ENCODE measurements at regions not wholly inside any gene's neighbourhood (a gene's known extent, or its start where the extent isn't known, plus 50 kb on each side); places are given as distances from the start of the nearest gene placed in this dataset.
"Not testable (repeated sequence)": the region's sequence is repeated elsewhere in the genome, so short reads cannot be mapped to it uniquely, and the experiment has no call there.

- H3K27ac Mint-ChIP-seq: no peak overlapping the region
- no peaks in the 10 kb centered on the region for H3K9me3 Mint-ChIP-seq
- peaks cover 5% of the 10 kb centered on the region for H3K27me3 Mint-ChIP-seq
- H3K36me3 Mint-ChIP-seq: no peaks in the 10 kb centered on the region
- DNase-seq (ENCODE audit: low spot score in 2 of 2): no peak
- H3K4me1 Mint-ChIP-seq: peaks cover 3% of the 10 kb centered on the region
- no peak overlapping the region for H3K4me3 Mint-ChIP-seq
- no peak for ATAC-seq (ENCODE audit: low read depth)
Observed at GRCh38 chr20:48146877-48147276, 361.6 kb upstream of the SULF2 start.

- Mint-ChIP-seq H3K9me3 (peaks cover 5% of the 10 kb centered on the region), H3K27ac (no peak overlapping the region), H3K4me3 (no peak overlapping the region), H3K36me3 (peaks cover 4% of the 10 kb centered on the region), H3K4me1 (peaks cover 3% of the 10 kb centered on the region), H3K27me3 (peaks cover 3% of the 10 kb centered on the region)
- DNase-seq (ENCODE audit: low spot score in 2 of 2) (no peak), ATAC-seq (ENCODE audit: low read depth) (no peak)
Observed at GRCh38 chr20:48146308-48146707, 361.0 kb upstream of the SULF2 start.

GRCh38 chr20:48143435-48144081, 358.3 kb upstream of the SULF2 start:
- Mint-ChIP-seq H3K27me3 (peaks cover 10% of the 10 kb centered on the region), H3K36me3 (peaks cover 4% of the 10 kb centered on the region), H3K4me1 (no peaks in the 10 kb centered on the region), H3K9me3 (peaks cover 8% of the 10 kb centered on the region), H3K27ac (no peak overlapping the region), H3K4me3 (no peak overlapping the region)
- ATAC-seq (ENCODE audit: low read depth) (no peak), DNase-seq (ENCODE audit: low spot score in 2 of 2) (no peak)

- Mint-ChIP-seq H3K27ac (no peak overlapping the region), H3K4me1 (no peaks in the 10 kb centered on the region), H3K4me3 (no peak overlapping the region), H3K27me3 (peaks cover 19% of the 10 kb centered on the region), H3K9me3 (peaks cover 8% of the 10 kb centered on the region), H3K36me3 (peaks cover 4% of the 10 kb centered on the region)
- ATAC-seq (ENCODE audit: low read depth): no peak
- DNase-seq (ENCODE audit: low spot score in 2 of 2): no peak
Observed at GRCh38 chr20:48142516-48142773, 357.2 kb upstream of the SULF2 start.

- peaks cover 8% of the 10 kb centered on the region for H3K9me3 Mint-ChIP-seq
- H3K4me1 Mint-ChIP-seq: no peaks in the 10 kb centered on the region
- H3K36me3 Mint-ChIP-seq: peaks cover 4% of the 10 kb centered on the region
- peaks cover 19% of the 10 kb centered on the region for H3K27me3 Mint-ChIP-seq
- DNase-seq (ENCODE audit: low spot score in 2 of 2) (no peak), ATAC-seq (ENCODE audit: low read depth) (no peak)
- H3K27ac Mint-ChIP-seq: no peak overlapping the region
- H3K4me3 Mint-ChIP-seq: no peak overlapping the region
Observed at GRCh38 chr20:48141660-48142515, 356.6 kb upstream of the SULF2 start.

- H3K27me3 Mint-ChIP-seq: peaks cover 19% of the 10 kb centered on the region
- ATAC-seq (ENCODE audit: low read depth) (no peak), DNase-seq (ENCODE audit: low spot score in 2 of 2) (no peak)
- H3K27ac Mint-ChIP-seq: no peak overlapping the region
- H3K36me3 Mint-ChIP-seq: peaks cover 4% of the 10 kb centered on the region
- no peaks in the 10 kb centered on the region for H3K4me1 Mint-ChIP-seq
- H3K4me3 Mint-ChIP-seq: no peak overlapping the region
- H3K9me3 Mint-ChIP-seq: peaks cover 8% of the 10 kb centered on the region
Observed at GRCh38 chr20:48139262-48140041, 354.2 kb upstream of the SULF2 start.

- no peaks in the 10 kb centered on the region for H3K36me3 Mint-ChIP-seq
- ATAC-seq (ENCODE audit: low read depth) (no peak), DNase-seq (ENCODE audit: low spot score in 2 of 2) (no peak)
- no peak overlapping the region for H3K27ac Mint-ChIP-seq
- peaks cover 11% of the 10 kb centered on the region for H3K27me3 Mint-ChIP-seq
- H3K4me3 Mint-ChIP-seq: no peak overlapping the region
- no peaks in the 10 kb centered on the region for H3K4me1 Mint-ChIP-seq
- H3K9me3 Mint-ChIP-seq: peaks cover 4% of the 10 kb centered on the region
Observed at GRCh38 chr20:48132834-48133233, 347.6 kb upstream of the SULF2 start.

GRCh38 chr20:48131581-48131980, 346.3 kb upstream of the SULF2 start:
- H3K9me3 Mint-ChIP-seq: peaks cover 4% of the 10 kb centered on the region
- H3K4me1 Mint-ChIP-seq: no peaks in the 10 kb centered on the region
- H3K27me3 Mint-ChIP-seq: peaks cover 5% of the 10 kb centered on the region
- ATAC-seq (ENCODE audit: low read depth) (no peak), DNase-seq (ENCODE audit: low spot score in 2 of 2) (no peak)
- no peaks in the 10 kb centered on the region for H3K36me3 Mint-ChIP-seq
- no peak overlapping the region for H3K27ac Mint-ChIP-seq
- no peak overlapping the region for H3K4me3 Mint-ChIP-seq

- H3K27ac Mint-ChIP-seq: no peak overlapping the region
- ATAC-seq (ENCODE audit: low read depth): no peak
- H3K36me3 Mint-ChIP-seq: no peaks in the 10 kb centered on the region
- H3K27me3 Mint-ChIP-seq: peaks cover 5% of the 10 kb centered on the region
- H3K4me1 Mint-ChIP-seq: no peaks in the 10 kb centered on the region
- peaks cover 4% of the 10 kb centered on the region for H3K9me3 Mint-ChIP-seq
- no peak overlapping the region for H3K4me3 Mint-ChIP-seq
- no peak for DNase-seq (ENCODE audit: low spot score in 2 of 2)
Observed at GRCh38 chr20:48129345-48129942, 344.2 kb upstream of the SULF2 start.

- peaks cover 5% of the 10 kb centered on the region for H3K27me3 Mint-ChIP-seq
- peaks cover 4% of the 10 kb centered on the region for H3K9me3 Mint-ChIP-seq
- H3K4me3 Mint-ChIP-seq: no peak overlapping the region
- DNase-seq (ENCODE audit: low spot score in 2 of 2) (no peak), ATAC-seq (ENCODE audit: low read depth) (no peak)
- no peaks in the 10 kb centered on the region for H3K4me1 Mint-ChIP-seq
- no peak overlapping the region for H3K27ac Mint-ChIP-seq
- H3K36me3 Mint-ChIP-seq: no peaks in the 10 kb centered on the region
Observed at GRCh38 chr20:48128436-48128835, 343.2 kb upstream of the SULF2 start.

- not testable (repeated sequence) for H3K9me3 Mint-ChIP-seq; H3K36me3 Mint-ChIP-seq; H3K27ac Mint-ChIP-seq; DNase-seq (ENCODE audit: low spot score in 2 of 2); H3K4me3 Mint-ChIP-seq; H3K4me1 Mint-ChIP-seq; H3K27me3 Mint-ChIP-seq; ATAC-seq (ENCODE audit: low read depth)
Observed at GRCh38 chr20:48127964-48128363, 342.7 kb upstream of the SULF2 start.

- not testable (repeated sequence) for DNase-seq (ENCODE audit: low spot score in 2 of 2); H3K27me3 Mint-ChIP-seq; H3K4me3 Mint-ChIP-seq; H3K27ac Mint-ChIP-seq; H3K4me1 Mint-ChIP-seq; H3K9me3 Mint-ChIP-seq; ATAC-seq (ENCODE audit: low read depth); H3K36me3 Mint-ChIP-seq
Observed at GRCh38 chr20:48127133-48127532, 341.9 kb upstream of the SULF2 start.

- H3K9me3 Mint-ChIP-seq: no peaks in the 10 kb centered on the region
- H3K36me3 Mint-ChIP-seq: no peaks in the 10 kb centered on the region
Observed at GRCh38 chr20:48126227-48126740, 341.0 kb upstream of the SULF2 start.

GRCh38 chr20:48124960-48125359, 339.7 kb upstream of the SULF2 start:
- Mint-ChIP-seq H3K4me3 (no peak overlapping the region), H3K27ac (no peak overlapping the region), H3K4me1 (no peaks in the 10 kb centered on the region)

More at GRCh38 chr20:48126227-48126740, 341.0 kb upstream of the SULF2 start:
- no peak for DNase-seq (ENCODE audit: low spot score in 2 of 2)
- Mint-ChIP-seq H3K27me3 (peaks cover 9% of the 10 kb centered on the region), H3K4me3 (no peak overlapping the region), H3K27ac (no peak overlapping the region), H3K4me1 (no peaks in the 10 kb centered on the region)
- ATAC-seq (ENCODE audit: low read depth): no peak

More at GRCh38 chr20:48124960-48125359, 339.7 kb upstream of the SULF2 start:
- no peak for ATAC-seq (ENCODE audit: low read depth)
- Mint-ChIP-seq H3K36me3 (no peaks in the 10 kb centered on the region), H3K9me3 (no peaks in the 10 kb centered on the region), H3K27me3 (peaks cover 7% of the 10 kb centered on the region)
- DNase-seq (ENCODE audit: low spot score in 2 of 2): no peak

Data from memory B cell (primary cell).